ENCODE measurements at regions not wholly inside any gene's neighbourhood (a gene's known extent, or its start where the extent isn't known, plus 50 kb on each side); places are given as distances from the start of the nearest gene placed in this dataset.

- Histone ChIP-seq H3K27ac (no peak overlapping the region), H3K9ac (no peak overlapping the region), H3K79me2 (no peaks in the 10 kb centered on the region), H3K4me1 (no peaks in the 10 kb centered on the region), H3K9me3 (ENCODE audit: control insufficient read depth, low read length) (no peaks in the 10 kb centered on the region), H3K4me3 (ENCODE audit: low read depth, low read length) (no peak overlapping the region), H2AFZ (no peak overlapping the region), H3K36me3 (ENCODE audit: control insufficient read depth, insufficient read depth, low read length) (no peaks in the 10 kb centered on the region), H3K27me3 (ENCODE audit: control insufficient read depth, insufficient read depth, low read length) (no peaks in the 10 kb centered on the region), H3K4me2 (ENCODE audit: low read length) (no peak overlapping the region)
- TF ChIP-seq CTCF (IDR thresholded peaks at IDR 0.05), result no peak
These were observed 96.4 kb upstream of the SLC22A23 start for GRCh38 chr6:3553254-3553653.

GRCh38 chr6:3551716-3552511 is 95.1 kb upstream of the SLC22A23 start:
- Histone ChIP-seq H3K27ac (no peak overlapping the region), H3K79me2 (no peaks in the 10 kb centered on the region), H3K9ac (no peak overlapping the region), H3K4me2 (ENCODE audit: low read length) (no peak overlapping the region), H3K9me3 (ENCODE audit: control insufficient read depth, low read length) (no peaks in the 10 kb centered on the region), H2AFZ (no peak overlapping the region), H3K4me1 (no peaks in the 10 kb centered on the region), H3K36me3 (ENCODE audit: control insufficient read depth, insufficient read depth, low read length) (no peaks in the 10 kb centered on the region), H3K27me3 (ENCODE audit: control insufficient read depth, insufficient read depth, low read length) (no peaks in the 10 kb centered on the region), H3K4me3 (ENCODE audit: low read depth, low read length) (no peak overlapping the region)
- no peak for TF ChIP-seq CTCF (IDR thresholded peaks at IDR 0.05)

GRCh38 chr6:3549314-3549940 is 92.6 kb upstream of the SLC22A23 start:
- no peak overlapping the region for H3K9ac ChIP-seq
- no peak overlapping the region for H3K4me3 ChIP-seq (ENCODE audit: low read depth, low read length)
- H3K4me2 ChIP-seq (ENCODE audit: low read length), result no peak overlapping the region
- H3K27me3 ChIP-seq (ENCODE audit: control insufficient read depth, insufficient read depth, low read length), result no peaks in the 10 kb centered on the region
- H3K79me2 ChIP-seq, result no peaks in the 10 kb centered on the region
- H3K9me3 ChIP-seq (ENCODE audit: control insufficient read depth, low read length), result no peaks in the 10 kb centered on the region
- H2AFZ ChIP-seq, result no peak overlapping the region
- no peaks in the 10 kb centered on the region for H3K36me3 ChIP-seq (ENCODE audit: control insufficient read depth, insufficient read depth, low read length)
- no peak for TF ChIP-seq CTCF (IDR thresholded peaks at IDR 0.05)
- no peak overlapping the region for H3K27ac ChIP-seq
- H3K4me1 ChIP-seq, result no peaks in the 10 kb centered on the region

DNA sequence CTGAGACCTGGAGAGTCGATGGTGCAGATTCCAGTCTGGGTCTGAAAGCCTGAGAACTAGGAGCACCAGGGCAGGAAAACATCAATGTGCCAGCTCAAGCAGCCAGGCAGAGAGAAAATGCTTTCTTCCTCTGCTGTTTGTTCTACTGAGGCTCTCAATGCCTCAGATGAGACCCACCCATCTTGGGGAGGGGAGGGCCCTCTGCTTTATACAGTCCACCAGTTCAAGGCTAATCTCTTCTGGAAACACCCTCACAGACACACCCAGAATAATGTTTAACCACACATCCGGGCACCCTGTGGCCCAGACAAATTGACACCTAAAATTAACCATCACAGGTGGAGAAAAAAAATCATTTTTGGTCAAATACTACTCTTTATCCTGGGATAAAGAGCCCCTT is 89.3 kb upstream of the SLC22A23 start:
- Histone ChIP-seq H3K9me3 (ENCODE audit: control insufficient read depth, low read length) (no peaks in the 10 kb centered on the region), H3K36me3 (ENCODE audit: control insufficient read depth, insufficient read depth, low read length) (no peaks in the 10 kb centered on the region), H3K9ac (no peak overlapping the region), H3K4me2 (ENCODE audit: low read length) (no peak overlapping the region), H3K4me3 (ENCODE audit: low read depth, low read length) (no peak overlapping the region), H2AFZ (no peak overlapping the region), H3K4me1 (no peaks in the 10 kb centered on the region), H3K27me3 (ENCODE audit: control insufficient read depth, insufficient read depth, low read length) (no peaks in the 10 kb centered on the region), H3K79me2 (no peaks in the 10 kb centered on the region), H3K27ac (no peak overlapping the region)
- TF ChIP-seq CTCF (IDR thresholded peaks at IDR 0.05), result no peak

All from parathyroid adenoma (tissue), 2 donors.